GM18519 (cell line): ENCODE measurements at regions not wholly inside any gene's neighbourhood (a gene's known extent, or its start where the extent isn't known, plus 50 kb on each side); places are given as distances from the start of the nearest gene placed in this dataset.

Experiments used
- ATAC-seq: cut with Tn5 transposase; IDR thresholded peaks from one replicate; pipeline ENCODE4 v1.9.1; 2021; ENCODE audit warnings: mild to moderate bottlenecking, moderate library complexity; ENCODE audit not compliant: unreplicated experiment, low FRiP score

- no peak for ATAC-seq
These were observed 217.4 kb upstream of the TNRC6C start for GRCh38 chr17:77741109-77741508.

GRCh38 chr17:77742579-77742978 lies 215.9 kb upstream of the TNRC6C start:
- ATAC-seq: no peak

- no peak for ATAC-seq
These were observed 214.2 kb upstream of the TNRC6C start for GRCh38 chr17:77744066-77744988.

- no peak for ATAC-seq
These were observed 212.8 kb upstream of the TNRC6C start for GRCh38 chr17:77745702-77746101.

GRCh38 chr17:77746393-77746792 lies 212.1 kb upstream of the TNRC6C start:
- no peak for ATAC-seq

GRCh38 chr17:77746896-77747554 lies 211.5 kb upstream of the TNRC6C start:
- no peak for ATAC-seq

GRCh38 chr17:77748436-77748835 lies 210.1 kb upstream of the TNRC6C start:
- no peak for ATAC-seq

- no peak for ATAC-seq
These were observed 209.2 kb upstream of the TNRC6C start for GRCh38 chr17:77749321-77749751.

- no peak for ATAC-seq
These were observed 208.5 kb upstream of the TNRC6C start for GRCh38 chr17:77749989-77750388.

- no peak for ATAC-seq
These were observed 208.0 kb upstream of the TNRC6C start for GRCh38 chr17:77750427-77751043.

GRCh38 chr17:77753246-77753645 lies 205.3 kb upstream of the TNRC6C start:
- ATAC-seq: no peak

GRCh38 chr17:77753691-77754245 lies 204.7 kb upstream of the TNRC6C start:
- no peak for ATAC-seq

GRCh38 chr17:77754956-77755355 lies 203.5 kb upstream of the TNRC6C start:
- no peak for ATAC-seq

- ATAC-seq: no peak
These were observed 203.0 kb upstream of the TNRC6C start for GRCh38 chr17:77755410-77755963.

- ATAC-seq: no peak
These were observed 202.5 kb upstream of the TNRC6C start for GRCh38 chr17:77756028-77756427.

GRCh38 chr17:77756846-77757560 lies 201.5 kb upstream of the TNRC6C start:
- ATAC-seq: no peak

- ATAC-seq: no peak
These were observed 201.0 kb upstream of the TNRC6C start for GRCh38 chr17:77757561-77757898.

- no peak for ATAC-seq
These were observed 195.5 kb upstream of the TNRC6C start for GRCh38 chr17:77763023-77763422.

- no peak for ATAC-seq
These were observed 194.9 kb upstream of the TNRC6C start for GRCh38 chr17:77763575-77763974.

GRCh38 chr17:77765292-77765691 lies 193.2 kb upstream of the TNRC6C start:
- ATAC-seq: no peak
